PC-3 (cell line): ENCODE measurements at regions not wholly inside any gene's neighbourhood (a gene's known extent, or its start where the extent isn't known, plus 50 kb on each side); places are given as distances from the start of the nearest gene placed in this dataset.

Experiments used
- CTCF ChIP-seq: fragments of 300-600 bp; sonication (generic); conservative IDR thresholded peaks from 2 replicates; pipeline ENCODE4 v1.5.1; 2017; ENCODE audit warnings: antibody characterized with exemption, low read depth, mild to moderate bottlenecking, low read length
- EZH2 ChIP-seq: fragments of 300-600 bp; sonication (generic); IDR thresholded peaks from one replicate; pipeline ENCODE4 v1.6.1; 2017; ENCODE audit warnings: antibody characterized with exemption, mild to moderate bottlenecking, low read length; ENCODE audit not compliant: unreplicated experiment

DNA sequence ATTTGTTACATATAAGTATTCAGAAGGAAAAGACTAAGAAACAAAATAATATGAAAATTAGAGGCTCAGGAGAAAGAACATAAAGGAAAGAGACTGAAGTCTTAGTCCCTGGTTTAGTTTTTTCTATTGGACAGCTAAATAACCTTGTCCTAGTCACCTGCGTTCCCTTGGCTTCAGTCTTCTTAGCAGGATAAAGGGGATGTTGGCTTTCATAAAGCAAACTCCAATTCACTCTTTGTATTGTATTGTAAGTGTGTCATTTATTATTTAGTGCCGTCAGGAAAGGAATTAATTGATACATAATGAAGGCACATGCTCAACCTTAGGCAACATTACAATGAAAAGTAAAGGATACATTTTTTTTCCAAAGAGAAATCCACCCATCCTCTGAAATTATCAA is 190.3 kb upstream of the PPFIA2 start:
- TF ChIP-seq CTCF (no peak), EZH2 (no peak)
